PC-3 (cell line): ENCODE measurements at regions not wholly inside any gene's neighbourhood (a gene's known extent, or its start where the extent isn't known, plus 50 kb on each side); places are given as distances from the start of the nearest gene placed in this dataset.

Experiments
- EZH2 ChIP-seq: fragments of 300-600 bp; sonication (generic); IDR thresholded peaks from one replicate; pipeline ENCODE4 v1.6.1; 2017; ENCODE audit warnings: antibody characterized with exemption, mild to moderate bottlenecking, low read length; ENCODE audit not compliant: unreplicated experiment
- TF ChIP-seq, protein P1 (sequence below): fragments of 300-600 bp; sonication (generic); conservative IDR thresholded peaks from 2 replicates; pipeline ENCODE4 v1.5.1; 2017; ENCODE audit warnings: antibody characterized with exemption, low read depth, mild to moderate bottlenecking, low read length

DNA sequence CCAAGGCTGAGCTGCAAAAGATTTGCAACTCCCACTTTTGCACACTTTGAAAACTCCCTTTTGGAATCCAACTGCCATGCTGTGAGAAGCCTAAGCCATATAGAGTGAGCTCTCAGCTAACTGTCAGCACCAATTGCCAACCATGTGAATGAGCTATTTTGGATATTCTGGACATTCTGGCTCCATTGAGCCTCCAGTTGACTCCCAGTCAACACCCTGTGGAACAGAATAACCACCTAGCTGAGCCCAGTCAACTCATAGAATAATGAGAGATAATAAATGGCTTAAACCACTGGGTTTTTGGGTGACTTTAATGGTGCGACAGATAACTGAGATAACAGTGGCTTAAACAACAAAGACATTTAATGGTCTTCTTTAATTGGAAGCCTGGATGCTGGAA is 210.1 kb downstream of the SUDS3 start:
- TF ChIP-seq, protein P1, sequence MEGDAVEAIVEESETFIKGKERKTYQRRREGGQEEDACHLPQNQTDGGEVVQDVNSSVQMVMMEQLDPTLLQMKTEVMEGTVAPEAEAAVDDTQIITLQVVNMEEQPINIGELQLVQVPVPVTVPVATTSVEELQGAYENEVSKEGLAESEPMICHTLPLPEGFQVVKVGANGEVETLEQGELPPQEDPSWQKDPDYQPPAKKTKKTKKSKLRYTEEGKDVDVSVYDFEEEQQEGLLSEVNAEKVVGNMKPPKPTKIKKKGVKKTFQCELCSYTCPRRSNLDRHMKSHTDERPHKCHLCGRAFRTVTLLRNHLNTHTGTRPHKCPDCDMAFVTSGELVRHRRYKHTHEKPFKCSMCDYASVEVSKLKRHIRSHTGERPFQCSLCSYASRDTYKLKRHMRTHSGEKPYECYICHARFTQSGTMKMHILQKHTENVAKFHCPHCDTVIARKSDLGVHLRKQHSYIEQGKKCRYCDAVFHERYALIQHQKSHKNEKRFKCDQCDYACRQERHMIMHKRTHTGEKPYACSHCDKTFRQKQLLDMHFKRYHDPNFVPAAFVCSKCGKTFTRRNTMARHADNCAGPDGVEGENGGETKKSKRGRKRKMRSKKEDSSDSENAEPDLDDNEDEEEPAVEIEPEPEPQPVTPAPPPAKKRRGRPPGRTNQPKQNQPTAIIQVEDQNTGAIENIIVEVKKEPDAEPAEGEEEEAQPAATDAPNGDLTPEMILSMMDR, result no peak
- no peak for TF ChIP-seq EZH2
